GM08714 (cell line): ENCODE measurements at regions not wholly inside any gene's neighbourhood (a gene's known extent, or its start where the extent isn't known, plus 50 kb on each side); places are given as distances from the start of the nearest gene placed in this dataset.
"Not testable (repeated sequence)": the region's sequence is repeated elsewhere in the genome, so short reads cannot be mapped to it uniquely, and the experiment has no call there.

Experiments
- H3K4me3 ChIP-seq: fragments of 200-500 bp; sonication (Bioruptor generic); 2 replicates; pipeline ENCODE4 v1.5.1; 2014; ENCODE audit warnings: mild to moderate bottlenecking, low read length, inconsistent platforms

GRCh38 chr9:62798884-62799850 is 1609.3 kb downstream of the SPATA31A7 start:
- peak overlapping the region; percentile 49; the same call in 1 of the 2 replicates for H3K4me3 ChIP-seq

GRCh38 chr9:62799851-62800371 is 1610.1 kb downstream of the SPATA31A7 start:
- H3K4me3 ChIP-seq: peak overlapping the region; percentile 49; the same call in 1 of the 2 replicates

GRCh38 chr9:62800451-62801371 is 1610.9 kb downstream of the SPATA31A7 start:
- peak overlapping the region; percentile 49; the same call in 1 of the 2 replicates for H3K4me3 ChIP-seq

DNA sequence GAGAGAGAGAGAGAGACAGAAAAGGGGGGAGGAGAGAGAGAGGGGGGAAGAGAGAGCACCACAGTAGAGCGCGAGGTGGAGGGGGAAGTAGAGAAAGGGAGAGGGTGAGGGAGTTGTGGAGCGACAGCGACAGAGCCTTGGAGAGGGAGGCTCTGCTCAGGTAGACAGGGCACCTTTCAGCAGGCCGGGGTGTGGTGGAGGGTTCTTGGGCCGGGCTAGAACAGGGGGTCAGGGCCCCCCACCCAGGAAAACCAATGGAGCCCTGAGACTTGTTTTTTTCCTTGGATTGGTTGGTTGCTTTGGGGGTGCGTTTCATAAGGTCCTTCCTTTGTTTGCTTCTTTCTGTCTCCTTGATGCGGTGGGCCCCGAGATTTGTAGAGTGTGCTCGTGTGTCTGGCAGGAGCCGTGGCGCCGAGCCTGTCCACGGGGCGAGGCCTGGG is 1611.6 kb downstream of the SPATA31A7 start:
- peak overlapping the region; percentile 49; the same call in 1 of the 2 replicates for H3K4me3 ChIP-seq

DNA sequence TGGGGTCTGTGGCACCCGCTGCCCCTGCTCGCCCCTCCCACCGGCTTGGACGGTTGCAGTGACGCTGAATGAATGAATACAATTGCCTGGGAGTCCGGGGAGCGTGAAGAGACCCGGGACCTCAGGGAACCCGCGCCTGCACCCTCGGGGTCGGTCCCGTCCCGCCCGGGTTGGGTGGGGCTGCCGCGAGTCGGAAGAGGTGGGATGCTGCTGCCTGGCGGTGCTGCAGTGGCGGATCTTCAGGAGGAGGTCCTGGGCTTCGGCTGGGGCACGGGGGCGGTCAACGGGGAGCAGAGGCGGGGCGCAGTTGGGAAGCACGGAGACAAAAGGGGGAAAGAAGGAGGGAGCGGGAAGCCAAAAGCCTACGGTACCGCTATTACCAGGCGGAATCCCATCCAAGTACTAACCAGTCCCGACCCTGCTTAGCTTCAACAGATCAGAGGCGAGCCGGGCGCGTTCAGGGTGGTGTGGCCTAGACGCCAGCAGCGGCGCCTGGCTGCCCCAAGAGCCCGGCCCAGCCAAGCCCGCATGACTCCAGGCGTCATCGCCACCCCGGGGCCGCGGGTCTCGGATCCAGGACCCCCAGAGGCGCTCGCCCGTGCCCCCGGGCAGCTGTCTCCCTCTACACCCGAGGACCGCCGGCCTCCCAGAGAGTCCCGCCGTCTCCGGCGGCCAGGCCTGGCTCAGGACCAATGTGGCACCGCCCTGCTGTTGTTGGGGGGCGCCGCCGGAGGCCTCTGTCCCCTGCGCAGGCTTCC is 1612.3 kb downstream of the SPATA31A7 start:
- peak overlapping the region; percentile 49; the same call in 1 of the 2 replicates for H3K4me3 ChIP-seq

- peak overlapping the region; percentile 49; the same call in 1 of the 2 replicates for H3K4me3 ChIP-seq
These were observed 1612.9 kb downstream of the SPATA31A7 start for GRCh38 chr9:62802719-62803079.

DNA sequence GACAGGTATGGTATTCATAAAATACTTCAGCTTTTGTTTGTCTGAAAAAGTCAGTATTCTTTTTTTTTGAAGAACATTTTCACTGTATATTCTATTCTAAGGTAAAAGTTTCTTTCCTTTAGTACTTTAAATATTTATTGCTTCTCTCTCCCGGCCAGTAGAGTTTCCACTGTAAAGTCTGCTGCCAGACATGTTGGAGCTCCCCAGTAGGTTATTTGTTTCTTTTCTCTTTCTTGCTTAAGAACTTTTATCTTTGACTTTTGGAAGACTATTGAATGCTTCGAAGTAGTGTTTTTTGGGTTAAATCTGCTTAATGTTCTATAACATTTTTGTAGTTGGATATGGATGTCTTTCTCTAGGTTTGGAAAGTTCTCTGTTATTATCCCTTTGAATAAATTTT is 1613.3 kb downstream of the SPATA31A7 start:
- H3K4me3 ChIP-seq: not testable (repeated sequence)

- not testable (repeated sequence) for H3K4me3 ChIP-seq
These were observed 1614.5 kb downstream of the SPATA31A7 start for GRCh38 chr9:62804314-62804713.

GRCh38 chr9:62807424-62807823 is 1617.6 kb downstream of the SPATA31A7 start:
- H3K4me3 ChIP-seq: not testable (repeated sequence)

DNA sequence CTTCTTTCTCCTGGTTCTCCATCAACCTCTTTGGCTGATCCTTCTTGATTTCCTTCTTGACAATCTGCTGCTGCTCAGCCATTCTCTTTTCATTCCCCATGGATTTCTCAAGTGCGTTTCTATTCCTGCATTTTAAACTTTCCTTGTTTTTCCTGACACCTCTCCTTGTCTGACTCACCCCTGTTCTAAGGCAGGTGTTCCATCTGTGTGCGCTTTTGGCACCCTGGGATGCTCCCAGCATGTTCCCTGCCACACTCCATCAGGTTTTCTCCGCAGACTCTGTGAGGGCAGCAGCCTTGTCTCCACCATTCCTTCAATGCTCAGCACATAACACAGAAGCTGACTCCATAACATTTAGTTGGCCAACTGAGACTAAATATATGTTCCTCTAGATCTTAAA is 1618.2 kb downstream of the SPATA31A7 start:
- not testable (repeated sequence) for H3K4me3 ChIP-seq

GRCh38 chr9:62810318-62810717 is 1620.5 kb downstream of the SPATA31A7 start:
- H3K4me3 ChIP-seq: not testable (repeated sequence)

GRCh38 chr9:62810811-62811315 is 1621.0 kb downstream of the SPATA31A7 start:
- H3K4me3 ChIP-seq: not testable (repeated sequence)

- H3K4me3 ChIP-seq: not testable (repeated sequence)
These were observed 1625.6 kb downstream of the SPATA31A7 start for GRCh38 chr9:62815436-62815835.

GRCh38 chr9:62816331-62816730 is 1626.5 kb downstream of the SPATA31A7 start:
- not testable (repeated sequence) for H3K4me3 ChIP-seq

GRCh38 chr9:62817214-62817613 is 1627.4 kb downstream of the SPATA31A7 start:
- H3K4me3 ChIP-seq: not testable (repeated sequence)

DNA sequence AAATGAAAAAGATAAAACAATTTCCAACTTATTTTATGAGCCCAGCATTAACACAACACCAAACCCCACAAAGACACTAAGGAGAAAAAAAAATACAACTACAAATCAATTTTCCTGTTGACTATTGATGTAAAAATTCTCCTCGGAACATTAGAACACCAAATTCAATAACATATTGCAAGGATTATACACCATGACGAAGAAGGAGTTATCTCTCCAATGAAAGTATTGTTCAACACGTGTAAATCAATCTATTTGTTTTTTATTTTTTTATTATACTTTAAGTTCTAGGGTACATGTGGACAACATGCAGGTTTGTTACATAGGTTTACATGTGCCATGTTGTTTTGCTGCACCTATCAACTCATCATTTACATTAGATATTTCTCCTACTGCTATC is 1632.3 kb downstream of the SPATA31A7 start:
- not testable (repeated sequence) for H3K4me3 ChIP-seq

- H3K4me3 ChIP-seq: not testable (repeated sequence)
These were observed 1638.4 kb downstream of the SPATA31A7 start for GRCh38 chr9:62827957-62828907.

- not testable (repeated sequence) for H3K4me3 ChIP-seq
These were observed 1641.1 kb downstream of the SPATA31A7 start for GRCh38 chr9:62830829-62831459.
